Tibial nerve (tissue), 4 donors: ENCODE measurements at regions not wholly inside any gene's neighbourhood (a gene's known extent, or its start where the extent isn't known, plus 50 kb on each side); places are given as distances from the start of the nearest gene placed in this dataset.
"Not testable (repeated sequence)": the region's sequence is repeated elsewhere in the genome, so short reads cannot be mapped to it uniquely, and the experiment has no call there.

Experiments used
- DNase-seq, 2 donors: peaks; one replicate each; pipeline ENCODE4 v3.0.0-alpha.2; 2019; ENCODE audit warnings: low spot score in 2 of 2
- H3K27ac ChIP-seq, 4 donors: fragments of 200-600 bp; sonication (generic) in 3 of 4; one replicate each; pipeline ENCODE4 v1.5.1; 2017 to 2019; ENCODE audit warnings: mild to moderate bottlenecking in 1 of 4
- H3K27me3 ChIP-seq, 2 donors: fragments of 200-600 bp; sonication (generic) in 1 of 2; one replicate each; pipeline versions ENCODE4 v1.5.1 to v1.6.0; 2017 to 2019
- H3K36me3 ChIP-seq, 3 donors: fragments of 200-600 bp; sonication (generic); one replicate each; pipeline ENCODE4 v1.5.1; 2018 to 2019
- H3K4me1 ChIP-seq, 4 donors: fragments of 200-600 bp; sonication (generic) in 3 of 4; one replicate each; pipeline ENCODE4 v1.5.1; 2017 to 2019
- H3K4me3 ChIP-seq, 4 donors: fragments of 200-600 bp; sonication (generic) in 3 of 4; one replicate each; pipeline ENCODE4 v1.5.1; 2017 to 2019; ENCODE audit warnings: mild to moderate bottlenecking in 1 of 4, moderate library complexity in 1 of 4
- H3K9me3 ChIP-seq, 4 donors: fragments of 200-600 bp; sonication (generic) in 3 of 4; one replicate each; pipeline ENCODE4 v1.5.1; 2017 to 2019
- EP300 ChIP-seq, 2 donors: sonication (generic); formaldehyde crosslinking; IDR thresholded peaks; one replicate each; pipeline ENCODE4 v1.6.1; 2017; ENCODE audit warnings: antibody characterized with exemption in 2 of 2, mild to moderate bottlenecking in 1 of 2
- POLR2A ChIP-seq, 2 donors: fragments of 450-650 bp; IDR thresholded peaks; one replicate each; pipeline ENCODE4 v1.6.1; 2017; ENCODE audit warnings: antibody characterized with exemption in 2 of 2, mild to moderate bottlenecking in 2 of 2, moderate library complexity in 2 of 2
- WGBS, 2 donors: methylation state at CpG; one replicate each; pipeline ENCODE4 v1.1.5; 2018; 5-methylcytosine and 5-hydroxymethylcytosine counted together
- TF ChIP-seq, protein P1 (sequence below), 5 experiments: fragments of 200-600 bp in 3 of 5; fragments of 450-650 bp in 2 of 5; sonication (generic) in 3 of 5; IDR thresholded peaks; one replicate each; pipeline ENCODE4 v1.5.1; 2016 to 2019; ENCODE audit warnings: antibody characterized with exemption in 5 of 5, mild to moderate bottlenecking in 3 of 5, moderate library complexity in 2 of 5

DNA sequence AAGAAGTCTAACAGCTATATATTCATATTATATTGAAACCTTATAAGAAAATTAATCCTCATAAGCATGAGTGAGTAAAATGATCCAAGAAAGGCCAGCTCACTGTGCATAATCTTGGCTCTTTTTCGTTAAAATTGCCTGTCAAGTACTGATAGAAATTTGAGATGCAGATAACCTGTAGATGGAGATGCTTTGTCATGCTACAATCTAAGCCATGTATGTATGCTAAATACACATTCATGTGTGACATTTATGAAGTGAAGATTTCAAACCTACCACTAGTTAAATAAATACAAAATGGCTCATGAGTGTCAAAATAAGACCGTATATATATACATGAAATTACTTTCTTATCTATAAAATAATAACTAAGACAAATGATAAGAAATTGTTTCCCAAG is 1491.5 kb upstream of the PRMT6 start:
- 46 to 48% methylated on average over 2 of the region's 2 CpGs for WGBS, 2 donors
- Histone ChIP-seq H3K4me3 (no peak overlapping the region), H3K36me3 (no peaks in the 10 kb centered on the region), H3K27me3 (no peaks in the 10 kb centered on the region), H3K9me3 (peaks cover 0 to 2% (median 1%) of the 10 kb centered on the region in 4 donors), H3K4me1 (no peaks in the 10 kb centered on the region), H3K27ac (no peak overlapping the region)
- no peak for TF ChIP-seq POLR2A (IDR thresholded peaks at IDR 0.05)
- TF ChIP-seq EP300 (IDR thresholded peaks at IDR 0.05) = no peak
- TF ChIP-seq, protein P1, sequence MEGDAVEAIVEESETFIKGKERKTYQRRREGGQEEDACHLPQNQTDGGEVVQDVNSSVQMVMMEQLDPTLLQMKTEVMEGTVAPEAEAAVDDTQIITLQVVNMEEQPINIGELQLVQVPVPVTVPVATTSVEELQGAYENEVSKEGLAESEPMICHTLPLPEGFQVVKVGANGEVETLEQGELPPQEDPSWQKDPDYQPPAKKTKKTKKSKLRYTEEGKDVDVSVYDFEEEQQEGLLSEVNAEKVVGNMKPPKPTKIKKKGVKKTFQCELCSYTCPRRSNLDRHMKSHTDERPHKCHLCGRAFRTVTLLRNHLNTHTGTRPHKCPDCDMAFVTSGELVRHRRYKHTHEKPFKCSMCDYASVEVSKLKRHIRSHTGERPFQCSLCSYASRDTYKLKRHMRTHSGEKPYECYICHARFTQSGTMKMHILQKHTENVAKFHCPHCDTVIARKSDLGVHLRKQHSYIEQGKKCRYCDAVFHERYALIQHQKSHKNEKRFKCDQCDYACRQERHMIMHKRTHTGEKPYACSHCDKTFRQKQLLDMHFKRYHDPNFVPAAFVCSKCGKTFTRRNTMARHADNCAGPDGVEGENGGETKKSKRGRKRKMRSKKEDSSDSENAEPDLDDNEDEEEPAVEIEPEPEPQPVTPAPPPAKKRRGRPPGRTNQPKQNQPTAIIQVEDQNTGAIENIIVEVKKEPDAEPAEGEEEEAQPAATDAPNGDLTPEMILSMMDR (IDR thresholded peaks at IDR 0.05) = no peak
- no peak for DNase-seq

DNA sequence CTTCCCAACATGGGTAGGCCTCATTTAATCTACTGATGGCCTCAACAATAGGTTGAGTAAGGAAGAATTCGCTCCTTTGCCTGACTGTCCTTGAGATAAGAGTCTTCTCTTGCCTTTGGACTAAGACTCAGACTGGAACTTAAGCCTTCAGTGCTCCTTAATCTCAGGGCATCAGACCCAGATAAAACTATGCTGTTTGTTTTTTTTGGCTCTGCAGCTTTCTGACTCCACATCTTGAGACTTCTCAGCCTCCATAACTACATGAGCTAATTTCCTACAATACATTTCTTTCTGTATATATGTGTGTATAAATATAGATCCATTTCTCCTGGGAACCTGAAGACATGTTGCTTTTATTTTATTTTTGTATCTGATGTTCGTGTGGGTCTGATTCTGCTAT is 1470.7 kb upstream of the PRMT6 start:
- no peak for DNase-seq
- WGBS, 2 donors = 37 to 60% methylated on average over 2 of the region's 2 CpGs
- no peaks in the 10 kb centered on the region for H3K27me3 ChIP-seq
- no peak overlapping the region for H3K27ac ChIP-seq
- no peaks in the 10 kb centered on the region for H3K9me3 ChIP-seq
- H3K36me3 ChIP-seq = no peaks in the 10 kb centered on the region
- TF ChIP-seq EP300 (IDR thresholded peaks at IDR 0.05) (no peak), POLR2A (IDR thresholded peaks at IDR 0.05) (no peak)
- TF ChIP-seq, protein P1 (IDR thresholded peaks at IDR 0.05) = no peak
- no peaks in the 10 kb centered on the region for H3K4me1 ChIP-seq
- H3K4me3 ChIP-seq = no peak overlapping the region

DNA sequence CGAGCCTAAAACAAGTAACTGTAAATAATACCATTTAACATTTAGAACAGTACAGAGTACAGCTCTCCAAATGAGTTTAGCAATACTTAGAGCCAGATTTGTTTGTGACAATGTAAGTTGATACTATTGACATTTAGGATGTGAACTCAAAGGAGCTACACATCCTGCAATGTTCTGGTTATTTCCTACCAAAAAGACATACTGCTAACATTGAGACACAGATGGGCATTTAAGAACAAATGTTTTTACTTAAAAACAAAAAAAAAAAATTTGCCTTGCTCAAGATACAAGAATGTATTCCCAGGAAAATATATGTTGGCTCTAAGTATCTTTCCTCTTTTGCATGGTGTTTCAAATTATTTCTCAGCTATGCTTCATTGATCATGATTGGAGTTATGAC is 1464.8 kb upstream of the PRMT6 start:
- no peak for TF ChIP-seq EP300 (IDR thresholded peaks at IDR 0.05)
- TF ChIP-seq, protein P1 (IDR thresholded peaks at IDR 0.05) = no peak
- no peak for TF ChIP-seq POLR2A (IDR thresholded peaks at IDR 0.05)
- no peaks in the 10 kb centered on the region for H3K36me3 ChIP-seq
- H3K4me3 ChIP-seq = no peak overlapping the region
- WGBS, 2 donors = 33 to 38% methylated on average over 1 of the region's 1 CpG
- no peak overlapping the region for H3K27ac ChIP-seq
- no peaks in the 10 kb centered on the region for H3K4me1 ChIP-seq
- H3K9me3 ChIP-seq = no peaks in the 10 kb centered on the region
- no peak for DNase-seq
- no peaks in the 10 kb centered on the region for H3K27me3 ChIP-seq

DNA sequence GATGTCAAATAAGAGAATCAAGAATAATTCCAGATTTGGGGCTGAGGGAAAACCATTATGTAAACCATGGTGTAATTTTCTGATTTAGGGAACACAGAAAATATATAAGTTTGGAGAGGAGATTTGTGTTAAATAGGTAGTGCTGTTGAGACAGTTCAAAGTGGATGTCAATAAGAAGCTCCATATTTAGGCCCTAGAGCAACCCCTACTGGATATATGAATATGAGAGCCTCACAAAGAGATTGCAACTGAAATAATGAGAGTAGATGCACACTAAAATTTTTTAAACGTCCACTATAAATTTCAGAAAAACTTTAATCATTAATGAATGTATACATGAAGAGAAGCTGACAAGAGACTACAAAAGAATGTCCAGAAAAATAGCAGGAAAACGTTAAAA is 1447.8 kb upstream of the PRMT6 start:
- TF ChIP-seq POLR2A (IDR thresholded peaks at IDR 0.05) (no peak), EP300 (IDR thresholded peaks at IDR 0.05) (no peak)
- TF ChIP-seq, protein P1 (IDR thresholded peaks at IDR 0.05) = no peak
- H3K4me3 ChIP-seq = no peak overlapping the region
- no peak overlapping the region for H3K27ac ChIP-seq
- no peaks in the 10 kb centered on the region for H3K4me1 ChIP-seq
- WGBS, 2 donors = 38 to 52% methylated on average over 2 of the region's 2 CpGs
- DNase-seq = no peak
- H3K9me3 ChIP-seq = peaks cover 0 to 5% (median 0%) of the 10 kb centered on the region in 4 donors
- H3K36me3 ChIP-seq = no peaks in the 10 kb centered on the region
- H3K27me3 ChIP-seq = no peaks in the 10 kb centered on the region

DNA sequence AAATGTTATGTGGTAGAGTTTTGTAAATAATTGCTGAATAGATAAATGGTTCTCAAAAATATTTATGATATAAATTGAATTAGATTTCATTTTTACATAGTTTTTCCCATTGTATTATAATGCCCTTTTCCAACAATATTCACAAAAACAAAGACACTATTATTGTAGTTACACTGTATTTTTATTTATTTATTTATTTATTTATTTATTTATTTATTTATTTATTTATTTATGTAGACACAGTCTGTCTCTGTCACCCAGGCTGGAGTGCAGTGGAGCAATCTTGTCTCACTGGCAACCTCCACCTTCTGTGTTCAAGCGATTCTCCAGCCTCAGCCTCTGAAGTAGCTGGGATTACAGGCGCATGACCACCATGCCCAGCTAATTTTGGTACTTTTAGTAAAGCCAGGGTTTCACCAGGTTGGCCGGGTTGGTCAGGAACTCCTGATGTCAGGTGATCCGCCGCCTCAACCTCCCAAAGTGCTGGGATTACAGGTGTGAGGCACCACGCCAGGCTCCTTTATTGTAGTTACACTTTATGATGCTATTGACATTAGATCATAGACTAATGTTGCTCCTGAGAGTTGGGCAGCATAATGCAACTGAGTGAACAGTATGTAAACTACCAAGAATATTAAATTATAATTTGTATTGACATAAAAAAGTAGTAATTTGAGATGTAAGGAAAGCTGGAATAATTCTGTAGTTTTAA is 1430.0 kb upstream of the PRMT6 start:
- Histone ChIP-seq H3K9me3 (peaks cover 0 to 6% (median 0%) of the 10 kb centered on the region in 4 donors), H3K4me3 (no peak overlapping the region), H3K4me1 (no peaks in the 10 kb centered on the region), H3K27me3 (no peaks in the 10 kb centered on the region), H3K36me3 (no peaks in the 10 kb centered on the region), H3K27ac (no peak overlapping the region)
- DNase-seq = no peak
- 73 to 76% methylated on average over 6 of the region's 6 CpGs for WGBS, 2 donors
- no peak for TF ChIP-seq POLR2A (IDR thresholded peaks at IDR 0.05)
- TF ChIP-seq, protein P1 (IDR thresholded peaks at IDR 0.05) = no peak
- TF ChIP-seq EP300 (IDR thresholded peaks at IDR 0.05) = no peak

DNA sequence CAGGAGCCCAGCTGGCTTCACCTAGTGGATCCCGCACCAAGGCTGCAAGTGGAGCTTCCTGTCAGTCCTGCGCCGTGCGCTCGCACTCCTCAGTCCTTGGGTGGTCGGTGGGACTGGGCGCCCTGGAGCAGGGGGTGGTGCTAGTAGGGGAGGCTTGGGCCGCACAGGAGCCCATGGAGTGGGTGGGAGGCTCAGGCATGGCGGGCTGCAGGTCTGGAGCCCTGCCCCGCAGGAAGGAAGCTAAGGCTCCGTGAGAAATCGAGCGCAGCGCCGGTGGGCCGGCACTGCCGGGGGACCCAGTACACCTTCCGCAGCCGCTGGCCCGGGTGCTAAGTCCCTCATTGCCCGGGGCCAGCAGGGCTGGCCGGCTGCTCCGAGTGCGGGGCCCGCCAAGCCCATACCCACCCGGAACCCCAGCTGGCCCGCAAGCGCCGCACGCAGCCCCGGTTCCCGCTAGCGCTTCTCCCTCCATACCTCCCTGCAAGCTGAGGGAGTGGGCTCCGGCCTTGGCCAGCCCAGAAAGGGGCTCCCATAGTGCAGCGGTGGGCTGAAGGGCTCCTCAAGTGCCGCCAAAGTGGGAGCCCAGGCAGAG is 1425.2 kb upstream of the PRMT6 start:
- 93 to 95% methylated on average over 33 to 34 of the region's 36 CpGs for WGBS, 2 donors
- not testable (repeated sequence) for H3K4me3 ChIP-seq, H3K4me1 ChIP-seq, DNase-seq, H3K27me3 ChIP-seq, H3K27ac ChIP-seq, H3K36me3 ChIP-seq, H3K9me3 ChIP-seq
